NCI-H1105 (cell line): ENCODE measurements at regions not wholly inside any gene's neighbourhood (a gene's known extent, or its start where the extent isn't known, plus 50 kb on each side); places are given as distances from the start of the nearest gene placed in this dataset.

ENCODE experiments used
- DNase-seq: peaks from one replicate; lab custom pipeline; 2025; lab: John Stamatoyannopoulos, UW

DNA sequence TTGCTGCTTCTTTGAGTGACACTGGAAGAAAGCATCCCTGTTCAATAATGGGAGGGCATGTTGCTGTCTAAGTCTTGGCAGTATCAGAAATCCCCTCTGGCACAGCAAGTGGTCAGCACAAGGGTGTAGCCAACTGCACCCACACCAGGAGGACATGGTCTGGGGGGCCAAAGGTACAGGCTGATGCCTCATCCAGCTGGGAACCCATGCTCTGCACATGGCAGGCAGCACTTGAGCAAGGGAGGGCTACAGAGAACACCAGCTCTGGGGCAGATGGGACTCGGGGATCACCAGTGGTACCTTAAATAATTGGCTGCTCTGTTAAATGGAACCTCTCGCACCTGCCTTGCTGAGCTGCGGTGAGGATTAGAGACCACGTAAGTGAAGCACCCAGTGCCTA is 265.2 kb downstream of the SYK start:
- DNase-seq: no peak

DNA sequence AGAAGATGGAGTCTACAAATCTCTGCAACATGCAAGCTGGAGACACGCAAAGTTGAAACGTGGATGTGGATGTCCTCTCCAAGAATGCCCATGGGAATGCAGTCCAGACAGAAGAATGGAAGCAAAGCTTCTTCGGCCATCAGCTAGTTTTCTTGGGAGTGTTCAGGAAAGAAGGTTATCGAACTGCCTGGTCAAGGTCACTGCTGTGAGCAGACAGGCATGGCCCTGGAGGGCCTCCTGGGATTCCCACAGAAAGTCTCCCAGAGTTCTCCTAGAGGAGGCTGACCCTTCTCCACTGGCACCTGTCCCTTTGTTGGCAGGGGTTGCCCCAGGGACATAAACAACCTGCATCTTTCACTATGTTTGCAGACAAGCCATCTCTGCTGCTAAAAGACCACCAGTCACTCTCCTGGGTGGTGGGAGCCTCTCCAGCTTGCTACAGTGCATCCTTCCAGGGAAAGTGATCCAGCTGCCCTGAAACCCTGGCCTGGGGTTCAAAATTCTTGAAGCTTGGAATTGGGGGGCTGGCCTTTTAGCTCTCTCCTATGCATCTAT is 265.8 kb downstream of the SYK start:
- DNase-seq: no peak

DNA sequence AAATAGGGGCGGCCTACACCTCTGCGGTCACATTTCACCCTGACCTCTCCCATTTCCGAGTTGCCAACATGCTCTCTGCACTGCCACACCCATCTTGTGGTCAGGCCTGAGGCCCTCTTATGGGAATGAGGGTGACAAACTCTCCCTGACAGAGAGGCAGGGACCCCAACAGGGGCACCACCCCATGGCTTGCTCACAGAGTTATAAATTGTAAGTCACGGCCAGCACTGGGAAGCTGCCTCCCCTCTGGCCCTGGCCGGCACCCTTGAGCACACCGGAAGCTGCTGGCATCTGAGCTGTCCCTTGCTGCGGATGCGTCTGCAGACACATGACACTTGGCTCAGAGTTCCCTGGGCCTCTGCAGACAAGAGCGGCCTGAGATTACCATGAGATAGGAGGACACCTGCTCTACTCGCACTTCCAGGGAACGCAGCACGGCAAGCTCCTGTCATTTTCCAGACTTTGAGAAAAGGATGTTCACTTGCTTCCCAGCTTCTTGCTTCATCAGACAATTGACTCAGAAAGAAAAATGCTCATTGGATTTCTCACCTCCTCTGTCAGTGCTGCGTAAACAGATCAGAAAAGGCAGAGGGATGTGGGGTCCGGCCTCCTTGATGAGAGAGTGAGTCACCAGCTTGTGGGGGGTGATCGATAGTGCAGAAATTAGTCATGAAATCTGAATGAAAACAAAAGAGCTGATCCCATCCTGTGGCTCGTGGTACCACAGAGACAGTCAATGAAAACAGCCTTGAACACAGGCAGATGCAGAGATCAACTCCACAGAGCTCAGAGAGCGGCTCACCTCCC is 269.8 kb downstream of the SYK start:
- DNase-seq: no peak

DNA sequence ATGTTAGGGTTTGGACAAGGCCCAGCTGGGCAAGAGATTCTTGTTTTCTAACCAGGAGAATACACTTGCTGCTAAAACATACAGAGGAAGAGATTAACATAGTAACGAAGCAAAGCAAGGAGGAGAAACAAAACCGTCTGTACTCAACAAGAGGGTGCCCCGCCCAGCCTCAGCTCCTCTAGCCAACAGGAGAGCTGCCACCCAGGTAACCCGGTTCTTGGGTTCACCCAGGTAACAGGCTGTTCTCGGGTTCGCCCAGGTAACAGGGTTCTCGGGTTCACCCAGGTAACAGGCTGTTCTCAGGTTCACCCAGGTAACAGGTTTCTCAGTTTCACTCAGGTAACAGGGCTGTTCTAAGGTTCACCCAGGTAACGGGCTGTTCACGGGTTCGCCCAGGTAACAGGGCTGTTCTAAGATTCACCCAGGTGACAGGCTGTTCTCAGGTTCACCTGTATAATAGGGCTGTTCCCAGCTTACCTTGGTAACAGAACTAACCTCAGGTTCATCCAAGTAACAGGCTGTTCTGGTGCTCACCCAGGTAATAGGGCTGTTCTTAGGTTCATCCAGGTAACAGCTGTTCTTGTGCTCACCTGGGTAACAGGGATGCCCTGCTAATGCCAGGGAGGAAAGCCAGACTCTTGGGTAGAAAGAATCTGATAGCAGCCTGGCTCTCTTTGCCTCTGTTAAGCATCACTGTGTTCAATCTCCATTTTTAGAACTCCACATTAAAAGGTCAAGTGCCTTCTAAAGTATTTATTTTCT is 271.6 kb downstream of the SYK start:
- DNase-seq: no peak

DNA sequence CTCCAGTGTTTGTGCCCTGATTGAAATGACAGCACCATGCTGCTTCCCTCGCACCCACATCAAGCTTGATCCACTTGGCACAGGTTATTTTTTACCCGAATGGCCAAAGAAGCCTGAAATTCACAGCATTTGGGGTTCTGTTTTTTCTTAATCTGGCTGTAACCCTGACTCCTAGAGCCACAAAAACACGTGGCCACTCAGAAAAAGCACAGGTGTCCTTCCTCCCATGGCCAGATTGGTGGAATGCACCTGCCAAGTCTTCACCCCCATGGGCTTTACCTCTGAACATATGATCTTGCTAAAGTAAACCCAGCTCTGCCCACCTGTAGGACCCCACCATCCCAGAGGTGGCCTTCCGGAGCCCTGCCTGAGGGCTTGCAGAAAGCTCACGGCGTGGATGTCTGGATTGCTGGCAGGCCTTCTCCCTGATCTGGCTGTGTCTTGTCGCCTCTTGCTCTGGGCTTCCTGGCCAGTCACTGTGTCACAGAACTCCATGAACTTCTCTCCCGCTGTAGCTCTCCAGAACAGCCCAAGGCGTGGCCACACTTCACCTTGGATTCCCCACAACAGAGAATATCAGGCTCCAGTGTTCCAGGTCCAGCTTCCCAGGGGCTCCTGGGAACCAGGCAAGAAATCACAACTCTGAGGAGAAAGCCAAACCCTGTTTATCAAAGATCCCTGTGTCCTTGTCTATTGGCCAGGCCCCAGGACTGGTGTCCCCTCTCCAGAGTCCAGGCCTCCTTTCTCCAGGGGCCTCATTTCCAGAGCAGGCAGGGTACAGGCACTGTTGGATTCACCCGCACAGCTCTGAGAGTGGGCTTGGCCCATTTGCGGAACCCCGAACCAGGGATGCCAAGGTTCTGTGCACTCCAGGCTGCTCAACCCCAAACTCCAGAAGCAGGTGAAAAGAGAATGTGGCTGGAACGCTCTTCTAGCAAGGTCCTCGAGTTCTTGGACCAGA is 272.5 kb downstream of the SYK start:
- no peak for DNase-seq

DNA sequence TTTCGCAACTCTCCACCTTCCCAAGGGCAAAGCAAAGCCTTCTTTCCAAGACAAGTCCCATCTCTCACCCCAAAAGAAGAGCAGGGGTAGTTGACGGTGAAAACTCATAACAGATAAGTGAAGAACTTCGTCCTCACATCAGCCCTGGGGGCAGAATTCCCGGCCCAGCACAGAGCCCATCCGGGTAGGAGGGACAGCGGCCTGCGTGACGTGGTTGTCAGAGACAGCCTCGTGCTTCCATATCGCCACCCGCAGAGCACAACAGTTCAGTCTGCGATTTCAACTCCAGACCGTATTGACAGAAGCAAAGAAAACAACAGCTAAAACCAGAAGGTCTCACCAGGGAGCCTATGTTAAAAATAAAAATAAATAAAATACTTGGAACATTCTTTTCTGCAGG is 273.2 kb downstream of the SYK start:
- DNase-seq: no peak

DNA sequence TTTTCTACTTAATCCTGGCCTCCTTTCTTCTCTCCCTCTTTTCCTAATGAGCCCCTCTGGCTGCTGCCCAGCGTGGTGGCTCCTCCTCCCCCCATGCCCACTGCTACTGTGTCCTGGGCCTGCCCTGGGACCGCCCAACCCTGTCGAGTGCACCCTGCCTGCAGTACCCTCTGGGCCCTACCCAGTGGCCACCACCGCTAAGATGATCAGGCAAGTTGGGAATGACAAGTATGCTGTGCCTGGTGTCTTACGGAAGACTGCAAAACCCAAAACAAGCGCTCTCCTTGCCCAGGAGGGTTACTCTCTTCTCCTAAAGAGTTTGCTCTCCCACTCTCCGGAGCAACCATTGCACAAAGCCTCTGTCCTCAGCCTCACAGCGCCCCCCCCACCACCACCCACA is 273.7 kb downstream of the SYK start:
- no peak for DNase-seq

DNA sequence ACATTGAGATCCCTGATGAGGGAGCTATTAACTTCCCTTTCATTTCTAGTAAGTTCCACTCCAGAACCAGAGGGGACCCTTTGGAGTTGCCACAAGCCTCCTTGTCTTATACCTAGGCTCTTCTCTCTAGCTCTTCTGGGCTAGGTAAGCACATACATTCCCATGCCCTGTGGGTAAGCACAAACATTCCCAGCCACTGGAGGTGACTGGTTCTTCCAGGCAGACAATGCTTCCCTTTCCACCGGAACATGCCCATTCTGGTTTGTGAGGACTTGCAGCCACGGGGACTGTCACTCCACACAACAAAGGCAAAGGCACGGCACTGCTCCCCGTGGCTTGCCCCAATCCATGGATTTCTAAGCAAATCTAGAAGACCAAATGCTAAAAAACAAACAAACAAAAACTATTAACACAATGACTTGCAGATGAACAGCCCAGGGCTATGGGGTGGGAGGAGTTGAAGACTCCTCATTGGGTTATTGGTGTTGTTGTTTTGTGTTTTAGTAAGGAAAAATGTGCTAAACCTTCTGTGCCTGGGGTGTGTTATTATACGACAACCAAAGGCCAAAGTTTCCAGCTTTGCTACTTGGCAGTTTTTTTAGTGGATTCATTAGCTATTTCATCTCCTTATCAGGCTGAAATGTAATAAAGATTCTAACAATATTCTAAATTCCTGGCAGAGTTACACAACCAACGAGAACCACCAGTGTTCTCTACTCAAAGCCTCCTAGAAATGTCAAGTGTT is 276.2 kb downstream of the SYK start:
- no peak for DNase-seq

DNA sequence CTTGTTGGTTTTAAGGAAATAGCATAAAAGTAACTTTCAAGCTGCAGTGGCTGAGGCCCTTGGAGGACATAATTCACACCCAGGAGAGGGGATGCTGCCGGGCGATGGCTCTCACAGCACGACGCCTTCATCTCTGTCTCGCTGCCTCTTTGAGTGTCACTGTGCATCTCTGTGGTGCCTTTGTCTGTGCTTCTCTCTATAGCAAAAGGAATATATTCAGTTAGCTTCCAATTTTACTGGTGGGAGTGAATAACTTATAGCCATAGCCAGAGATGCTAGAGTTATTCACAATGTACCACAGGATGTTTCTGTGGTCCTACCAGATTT is 276.7 kb downstream of the SYK start:
- DNase-seq: no peak

DNA sequence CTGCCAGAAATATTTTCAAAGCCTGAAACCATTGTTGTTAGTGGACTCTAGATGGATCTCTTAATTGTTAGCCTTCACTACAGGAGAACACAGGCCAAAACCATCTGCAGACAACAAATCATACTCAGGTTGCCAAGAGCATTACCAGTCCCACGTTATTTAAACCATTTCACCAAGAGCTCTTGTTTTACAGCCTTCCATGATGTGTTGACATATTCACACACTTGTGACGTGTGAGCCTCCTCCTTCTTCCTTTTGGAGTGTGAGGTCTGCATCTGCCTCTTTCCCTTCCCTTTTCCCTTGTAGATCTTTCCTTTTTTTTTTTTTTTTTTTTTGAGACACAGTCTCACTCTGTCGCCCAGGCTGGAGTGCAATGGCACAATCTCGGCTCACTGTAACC is 279.0 kb downstream of the AUH start:
- no peak for DNase-seq

DNA sequence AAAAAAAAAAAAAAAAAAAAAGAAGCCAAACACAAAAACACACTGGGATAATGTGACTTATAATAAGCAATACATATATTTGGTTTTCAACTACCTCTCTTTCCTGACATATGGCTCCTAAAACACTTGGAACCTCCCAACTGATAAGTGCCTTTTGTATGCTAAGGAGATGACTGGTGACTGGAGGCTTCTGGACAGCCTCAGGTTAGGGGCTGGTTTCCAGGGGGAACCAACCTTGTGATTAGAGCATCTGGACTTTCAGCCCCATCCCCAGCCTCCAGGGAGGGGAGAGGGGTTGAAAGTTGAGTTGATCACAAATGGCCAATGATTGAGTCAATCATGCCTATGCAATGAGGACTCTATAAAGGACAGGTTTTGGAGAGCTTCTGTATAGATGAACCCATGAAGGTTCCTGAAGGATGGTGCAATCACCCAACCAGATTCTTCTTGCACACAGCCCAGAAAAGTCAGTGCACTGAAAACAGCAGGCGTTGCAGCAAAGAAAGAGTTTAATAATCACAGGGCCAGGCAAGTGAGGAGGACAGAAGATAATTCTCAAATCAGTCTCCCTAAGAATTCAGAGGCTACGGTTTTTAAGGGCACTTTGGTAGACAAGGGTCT is 276.7 kb downstream of the AUH start:
- no peak for DNase-seq

DNA sequence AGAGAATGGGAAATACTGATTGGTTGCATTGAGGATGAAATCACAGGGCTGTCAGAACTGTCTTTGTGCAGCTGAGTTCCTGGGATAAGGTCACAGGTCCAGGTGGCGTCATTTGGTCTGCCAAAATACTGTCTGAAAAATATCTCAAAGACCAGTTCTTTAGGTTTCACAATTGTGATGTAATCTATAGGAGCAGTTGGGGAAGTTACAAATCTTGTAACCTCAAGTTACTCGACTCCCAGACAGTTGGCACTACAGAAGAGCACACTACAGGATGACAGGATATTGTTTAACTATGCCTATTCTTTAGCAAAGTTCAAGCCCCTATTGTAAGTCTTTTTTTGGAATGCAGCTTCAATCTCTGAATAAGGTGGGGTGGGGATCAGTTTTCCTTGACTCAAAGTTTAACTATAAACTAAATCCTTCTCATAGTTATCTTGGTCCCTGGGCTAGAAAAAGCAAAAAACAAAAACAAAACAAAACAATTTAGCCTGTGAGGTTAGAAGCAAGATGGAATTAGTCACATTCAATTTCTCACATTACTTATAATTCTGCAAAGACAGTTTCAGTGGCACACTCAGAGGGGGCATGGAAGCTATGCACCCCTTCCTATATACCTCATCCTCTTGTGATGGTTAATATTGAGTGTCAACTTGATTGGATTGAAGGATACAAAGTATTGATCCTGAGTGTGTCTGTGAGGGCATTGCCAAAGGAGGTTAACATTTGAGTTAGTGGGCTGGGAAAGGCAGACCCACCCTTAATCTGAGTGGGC is 276.0 kb downstream of the AUH start:
- no peak for DNase-seq

DNA sequence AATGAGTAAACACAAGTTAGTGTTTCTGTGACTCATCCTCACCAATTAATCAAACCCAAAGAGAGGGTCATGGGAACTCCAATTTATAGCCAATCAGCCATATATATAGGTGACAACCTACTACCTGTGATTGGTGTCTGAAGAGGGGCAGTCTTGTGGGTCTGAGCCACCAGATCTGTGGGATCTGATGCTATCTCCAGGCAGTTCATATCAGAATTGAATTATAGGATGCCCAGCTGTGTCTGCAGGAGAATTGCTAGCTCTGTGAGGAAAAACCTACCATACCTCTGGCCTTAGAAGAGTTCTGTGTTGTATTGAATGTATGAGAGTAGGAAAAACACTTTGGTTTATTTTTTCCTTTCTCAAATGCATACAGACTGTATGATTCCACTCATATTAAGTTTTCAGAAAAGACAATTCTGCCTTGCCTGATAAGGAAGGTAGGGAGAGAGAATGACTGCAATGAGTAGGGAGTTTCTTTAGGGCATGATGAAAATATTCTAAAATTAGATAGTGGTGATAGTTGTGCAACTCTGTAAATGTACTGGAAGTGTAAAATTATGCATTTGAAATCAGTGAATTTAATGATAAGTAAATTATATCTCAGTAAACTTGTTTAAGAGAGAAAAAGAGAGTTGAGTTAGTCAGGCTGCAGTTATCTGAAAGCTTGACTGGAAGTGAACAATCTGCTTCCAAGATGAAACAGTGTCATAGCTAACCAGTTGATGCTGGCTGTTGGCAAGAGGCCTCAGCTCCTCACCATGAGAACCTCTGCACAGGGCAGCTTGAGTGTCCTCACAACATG is 274.9 kb downstream of the AUH start:
- no peak for DNase-seq

DNA sequence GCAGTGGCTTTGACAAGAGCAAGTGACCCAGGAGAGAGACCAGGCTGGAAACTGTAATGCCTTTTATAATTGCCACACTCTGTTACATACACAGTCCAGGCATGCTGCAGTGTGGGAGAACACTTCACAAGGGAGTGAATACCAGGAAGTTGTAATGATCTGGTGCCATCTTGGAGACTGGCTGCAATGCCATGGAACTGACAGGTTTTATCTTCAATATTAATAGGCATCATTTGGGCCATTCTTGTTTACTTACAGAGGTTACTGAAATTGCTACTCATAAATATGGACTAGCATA is 274.3 kb downstream of the AUH start:
- DNase-seq: no peak

DNA sequence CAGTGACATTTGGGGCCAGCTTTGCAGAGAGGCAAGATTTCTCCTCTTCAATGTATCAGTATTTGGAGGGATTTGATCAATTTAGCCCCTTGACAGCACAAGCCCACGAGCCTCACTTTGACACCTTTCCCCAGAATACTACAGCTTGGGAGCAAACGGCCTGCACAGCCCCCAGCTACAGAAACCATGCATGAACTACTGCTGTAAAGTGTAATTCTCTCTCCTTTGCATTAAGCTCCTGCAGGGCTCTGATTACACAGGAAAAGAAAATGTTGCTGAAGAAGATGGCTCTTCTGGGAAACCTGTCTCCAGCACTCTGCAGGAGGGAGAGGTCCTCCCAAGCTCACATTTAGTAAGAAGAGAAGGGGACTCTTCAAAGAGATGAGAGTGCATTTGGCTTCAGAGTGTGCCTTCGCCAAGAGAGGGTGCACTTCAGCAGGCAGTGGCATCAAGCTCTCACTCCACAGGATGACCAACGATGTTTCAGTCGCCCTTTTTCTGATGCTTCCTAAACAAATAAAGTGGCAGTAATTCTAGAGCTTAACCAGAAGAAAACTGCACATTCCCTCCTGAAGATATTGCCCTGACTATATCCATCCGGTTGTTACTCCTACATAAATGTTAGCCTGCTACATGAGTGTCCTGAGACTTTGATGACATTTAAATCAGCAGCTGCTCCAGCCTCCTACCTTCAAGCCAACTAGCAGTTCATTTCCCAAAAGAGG is 272.2 kb downstream of the AUH start:
- no peak for DNase-seq

DNA sequence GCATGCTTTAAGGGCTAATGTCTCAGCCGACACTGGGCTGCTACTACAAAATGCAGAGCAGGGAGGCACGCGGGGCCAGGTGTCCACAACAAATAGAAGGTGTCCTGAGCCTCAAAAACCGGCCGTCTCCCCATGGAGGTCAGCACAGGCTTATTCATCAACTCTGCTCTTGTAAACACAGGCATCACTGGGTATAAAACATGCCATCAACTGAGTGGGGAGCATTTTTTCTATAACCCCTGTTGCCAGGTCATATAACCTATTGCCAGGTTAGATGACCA is 271.6 kb downstream of the AUH start:
- no peak for DNase-seq

DNA sequence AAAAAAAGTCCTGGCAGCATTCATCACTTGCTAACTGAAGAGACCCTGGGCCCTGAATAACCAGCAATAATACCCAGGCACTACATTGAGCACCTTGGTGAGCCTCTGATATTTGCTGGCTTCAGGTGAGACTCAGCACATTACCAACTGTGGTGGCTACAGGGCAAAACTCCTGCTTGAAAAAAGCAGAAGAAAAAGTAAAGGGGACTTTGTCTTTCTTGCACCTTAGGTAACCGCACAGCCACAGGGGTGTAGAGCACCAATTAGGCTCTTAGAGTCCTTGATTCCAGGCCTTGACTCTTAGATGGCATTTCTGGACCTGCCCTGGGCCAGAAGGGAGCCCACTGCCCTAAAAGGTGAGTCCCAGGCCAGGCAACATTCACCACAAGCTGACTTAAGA is 269.5 kb downstream of the AUH start:
- no peak for DNase-seq

DNA sequence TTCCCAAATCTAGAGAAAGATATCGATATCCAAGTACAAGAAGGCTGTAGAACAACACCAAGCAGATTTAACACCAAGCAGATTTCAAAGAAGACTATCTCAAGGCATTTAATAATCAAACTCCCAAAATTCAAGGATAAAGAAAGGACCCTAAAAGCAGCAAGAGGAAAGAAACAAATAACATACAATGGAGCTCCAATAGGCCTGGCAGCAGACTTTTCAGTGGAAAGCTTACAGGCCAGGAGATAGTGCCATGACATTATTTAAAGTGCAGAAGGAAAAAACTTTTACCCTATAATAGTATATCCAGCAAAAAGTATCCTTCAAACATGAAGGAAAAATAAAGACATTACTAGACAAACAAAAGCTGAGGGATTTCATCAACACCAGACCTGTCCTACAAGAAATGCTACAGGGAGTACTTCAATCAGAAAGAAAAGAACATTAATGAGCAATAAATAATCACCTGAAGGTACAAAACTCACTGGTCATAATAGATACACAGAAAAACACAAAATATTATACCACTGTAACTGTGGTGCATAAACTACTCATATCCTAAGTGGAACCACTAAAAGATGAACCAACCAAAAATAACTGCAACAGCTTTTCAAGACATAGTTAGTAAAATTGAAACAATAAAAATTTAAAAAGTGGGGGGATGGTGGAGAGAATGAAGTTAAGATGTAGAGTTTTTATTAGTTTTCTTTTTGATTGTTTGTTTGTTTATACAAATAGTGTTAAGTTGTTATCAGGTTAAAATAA is 267.2 kb downstream of the AUH start:
- DNase-seq: no peak
